Gastrocnemius medialis (tissue), 4 donors: ENCODE measurements at regions not wholly inside any gene's neighbourhood (a gene's known extent, or its start where the extent isn't known, plus 50 kb on each side); places are given as distances from the start of the nearest gene placed in this dataset.

Experiments used
- CTCF ChIP-seq, 5 experiments: fragments of 450-650 bp in 3 of 5; fragments of 200-600 bp in 2 of 5; sonication (generic) in 2 of 5; IDR thresholded peaks in 4 of 5; conservative IDR thresholded peaks in 1 of 5; 1 replicate in 4 of 5; 2 replicates in 1 of 5; pipeline ENCODE4 v1.5.1; 2016 to 2019; ENCODE audit warnings: antibody characterized with exemption in 5 of 5, mild to moderate bottlenecking in 3 of 5, moderate library complexity in 3 of 5
- POLR2A ChIP-seq, 2 donors: fragments of 450-650 bp; IDR thresholded peaks; one replicate each; pipeline ENCODE4 v1.6.1; 2017; ENCODE audit warnings: antibody characterized with exemption in 2 of 2, mild to moderate bottlenecking in 2 of 2, moderate library complexity in 2 of 2

DNA sequence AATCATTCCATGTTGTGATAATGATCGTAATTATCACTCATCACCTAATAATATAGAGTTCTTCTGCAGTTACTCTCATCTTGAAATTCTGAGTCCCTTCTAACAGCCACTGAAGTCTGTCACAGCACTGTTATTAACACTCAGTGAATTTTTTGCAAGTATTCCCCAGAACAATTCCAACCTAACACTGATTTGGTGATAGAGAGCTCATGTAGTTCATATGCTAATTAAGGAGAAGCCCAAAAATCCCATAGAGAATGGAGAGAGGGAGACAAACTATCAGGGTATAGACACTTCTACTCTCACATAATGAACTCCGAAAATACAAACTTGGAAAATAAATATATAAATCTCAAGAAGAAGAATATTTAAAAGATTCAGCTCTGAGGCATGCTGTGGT, 1253.4 kb upstream of the NXPH2 start:
- TF ChIP-seq CTCF (IDR thresholded peaks at IDR 0.05 in 4 of 5, conservative IDR thresholded peaks at IDR 0.05 in 1 of 5) (no peak), POLR2A (IDR thresholded peaks at IDR 0.05) (no peak)
